ENCODE measurements at regions not wholly inside any gene's neighbourhood (a gene's known extent, or its start where the extent isn't known, plus 50 kb on each side); places are given as distances from the start of the nearest gene placed in this dataset.
"Not testable (repeated sequence)": the region's sequence is repeated elsewhere in the genome, so short reads cannot be mapped to it uniquely, and the experiment has no call there.

DNA sequence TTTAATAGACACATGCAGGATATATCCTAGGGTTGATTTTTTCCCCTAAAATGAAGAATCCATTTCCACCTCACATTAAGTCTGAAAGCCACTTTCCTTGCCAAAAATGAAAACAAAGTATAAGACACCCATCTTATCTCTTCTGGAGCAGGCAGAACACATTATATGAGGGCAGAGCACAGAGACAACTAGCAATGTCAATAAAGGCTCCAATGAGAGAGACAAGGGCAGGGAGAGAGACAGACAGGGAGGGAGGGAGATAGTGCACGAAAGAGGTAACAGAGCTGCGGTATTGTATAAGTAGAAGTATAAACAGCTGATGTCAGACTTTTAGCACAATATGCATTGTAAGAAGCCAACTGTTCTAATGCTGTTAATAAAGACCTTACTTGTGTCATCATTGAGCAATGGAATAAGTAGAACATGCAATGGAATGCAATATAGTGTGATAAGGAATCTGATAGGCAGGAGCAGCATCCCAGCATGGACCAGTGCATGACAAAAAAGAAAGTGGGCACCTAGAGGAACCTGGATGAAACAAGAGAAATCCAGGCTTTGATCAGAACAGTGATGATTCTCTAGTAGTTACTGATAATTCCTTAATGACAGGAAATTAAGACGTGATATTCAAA lies 150.6 kb upstream of the TCF4 start:
- Histone ChIP-seq H3K9ac (ENCODE audit: low read length in 2 of 2) (no peak overlapping the region), H3K9me3 (ENCODE audit: control insufficient read depth in 2 of 2, low read length in 2 of 2) (no peaks in the 10 kb centered on the region), H3K36me3 (ENCODE audit: control insufficient read depth in 2 of 2, insufficient read depth in 2 of 2, low read length in 2 of 2) (no peaks in the 10 kb centered on the region), H3K27me3 (ENCODE audit: control insufficient read depth in 1 of 2, insufficient read depth in 2 of 2, low read length in 2 of 2) (no peaks in the 10 kb centered on the region), H3K4me3 (ENCODE audit: low read length in 2 of 2) (no peak overlapping the region), H3K27ac (ENCODE audit: low read length) (no peak overlapping the region), H3K4me1 (ENCODE audit: control insufficient read depth, insufficient read depth, low read length) (no peaks in the 10 kb centered on the region)

DNA sequence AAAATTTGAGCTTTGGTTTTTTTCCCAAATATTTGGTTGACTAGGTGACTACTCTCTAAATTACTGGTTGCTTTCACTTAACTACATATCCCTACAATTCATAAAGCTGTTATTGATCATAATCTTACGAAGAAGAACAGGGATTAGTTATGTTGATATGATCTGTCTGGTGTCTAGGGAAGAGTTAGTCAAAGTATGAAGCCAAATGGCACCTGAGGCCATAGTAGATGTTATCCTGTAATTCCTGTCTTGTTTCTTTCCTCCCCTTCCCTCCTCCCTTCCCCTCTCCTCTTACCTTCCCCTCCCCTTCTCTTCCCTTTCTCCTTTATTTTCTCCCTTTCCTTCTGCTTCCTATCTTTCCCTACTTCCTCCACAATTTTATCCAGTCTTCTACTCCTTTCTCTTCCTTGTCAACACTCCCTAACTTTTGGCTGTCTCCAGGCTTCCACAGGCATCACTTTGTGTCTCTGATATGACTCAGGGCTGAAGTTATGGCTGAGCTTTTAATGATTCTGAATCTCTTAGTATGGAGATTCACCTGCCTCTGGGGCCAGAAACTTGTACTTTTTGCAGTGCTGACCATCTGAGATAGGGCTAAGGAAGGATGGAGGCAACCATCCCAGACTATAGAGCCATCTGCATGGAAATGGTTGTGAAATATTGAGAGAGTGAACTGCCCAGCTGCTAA lies 149.9 kb upstream of the TCF4 start:
- Histone ChIP-seq H3K27ac (ENCODE audit: low read length) (no peak overlapping the region), H3K4me3 (ENCODE audit: low read length in 2 of 2) (no peak overlapping the region), H3K9me3 (ENCODE audit: control insufficient read depth in 2 of 2, low read length in 2 of 2) (no peaks in the 10 kb centered on the region), H3K27me3 (ENCODE audit: control insufficient read depth in 1 of 2, insufficient read depth in 2 of 2, low read length in 2 of 2) (no peaks in the 10 kb centered on the region), H3K4me1 (ENCODE audit: control insufficient read depth, insufficient read depth, low read length) (no peaks in the 10 kb centered on the region), H3K9ac (ENCODE audit: low read length in 2 of 2) (no peak overlapping the region), H3K36me3 (ENCODE audit: control insufficient read depth in 2 of 2, insufficient read depth in 2 of 2, low read length in 2 of 2) (no peaks in the 10 kb centered on the region)

DNA sequence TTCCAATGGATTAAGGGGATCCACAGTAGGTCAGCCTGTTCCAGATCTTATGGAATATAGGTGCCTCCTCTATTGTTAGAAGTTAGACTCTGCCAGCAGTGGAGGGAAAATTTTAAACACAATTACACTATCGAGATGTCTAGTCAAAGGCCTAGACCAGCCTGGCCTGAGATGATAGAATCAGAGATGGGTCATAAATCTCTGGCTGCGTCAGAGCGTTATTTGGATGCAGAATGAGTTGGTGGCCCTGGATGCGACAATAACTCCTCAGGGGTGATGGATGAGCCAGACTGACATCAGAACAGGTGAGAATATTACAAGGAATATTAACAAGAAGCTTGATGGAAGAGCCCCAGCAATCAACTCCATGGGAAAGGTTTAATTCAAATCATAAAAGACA lies 149.3 kb upstream of the TCF4 start:
- Histone ChIP-seq H3K27me3 (ENCODE audit: control insufficient read depth in 1 of 2, insufficient read depth in 2 of 2, low read length in 2 of 2) (no peaks in the 10 kb centered on the region), H3K36me3 (ENCODE audit: control insufficient read depth in 2 of 2, insufficient read depth in 2 of 2, low read length in 2 of 2) (no peaks in the 10 kb centered on the region), H3K4me3 (ENCODE audit: low read length in 2 of 2) (no peak overlapping the region), H3K4me1 (ENCODE audit: control insufficient read depth, insufficient read depth, low read length) (no peaks in the 10 kb centered on the region), H3K9me3 (ENCODE audit: control insufficient read depth in 2 of 2, low read length in 2 of 2) (no peaks in the 10 kb centered on the region), H3K27ac (ENCODE audit: low read length) (no peak overlapping the region), H3K9ac (ENCODE audit: low read length in 2 of 2) (no peak overlapping the region)

DNA sequence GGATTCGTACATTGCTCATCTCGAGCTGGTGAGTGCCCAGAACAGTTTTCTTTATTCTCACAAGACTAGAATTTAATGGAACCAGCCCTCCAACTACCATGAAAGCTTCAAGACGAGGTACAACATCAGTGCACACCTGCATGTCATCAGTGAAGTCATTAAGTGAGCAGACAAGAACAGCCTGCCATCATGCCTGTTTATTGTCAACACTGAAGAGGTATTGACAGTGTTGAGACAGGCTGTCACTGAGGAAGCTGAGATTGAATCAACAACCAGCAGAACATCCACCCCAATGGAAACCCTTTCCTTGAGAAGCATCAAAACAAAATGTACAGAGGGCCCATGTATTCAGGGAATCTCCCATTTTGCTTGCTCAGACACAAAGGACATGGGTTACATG lies 148.0 kb upstream of the TCF4 start:
- no peaks in the 10 kb centered on the region for H3K27me3 ChIP-seq (ENCODE audit: control insufficient read depth in 1 of 2, insufficient read depth in 2 of 2, low read length in 2 of 2)
- H3K27ac ChIP-seq (ENCODE audit: low read length) = no peak overlapping the region
- no peak overlapping the region for H3K4me3 ChIP-seq (ENCODE audit: low read length in 2 of 2)
- H3K4me1 ChIP-seq (ENCODE audit: control insufficient read depth, insufficient read depth, low read length) = no peaks in the 10 kb centered on the region
- no peak overlapping the region for H3K9ac ChIP-seq (ENCODE audit: low read length in 2 of 2)
- no peaks in the 10 kb centered on the region for H3K9me3 ChIP-seq (ENCODE audit: control insufficient read depth in 2 of 2, low read length in 2 of 2)
- no peaks in the 10 kb centered on the region for H3K36me3 ChIP-seq (ENCODE audit: control insufficient read depth in 2 of 2, insufficient read depth in 2 of 2, low read length in 2 of 2)

DNA sequence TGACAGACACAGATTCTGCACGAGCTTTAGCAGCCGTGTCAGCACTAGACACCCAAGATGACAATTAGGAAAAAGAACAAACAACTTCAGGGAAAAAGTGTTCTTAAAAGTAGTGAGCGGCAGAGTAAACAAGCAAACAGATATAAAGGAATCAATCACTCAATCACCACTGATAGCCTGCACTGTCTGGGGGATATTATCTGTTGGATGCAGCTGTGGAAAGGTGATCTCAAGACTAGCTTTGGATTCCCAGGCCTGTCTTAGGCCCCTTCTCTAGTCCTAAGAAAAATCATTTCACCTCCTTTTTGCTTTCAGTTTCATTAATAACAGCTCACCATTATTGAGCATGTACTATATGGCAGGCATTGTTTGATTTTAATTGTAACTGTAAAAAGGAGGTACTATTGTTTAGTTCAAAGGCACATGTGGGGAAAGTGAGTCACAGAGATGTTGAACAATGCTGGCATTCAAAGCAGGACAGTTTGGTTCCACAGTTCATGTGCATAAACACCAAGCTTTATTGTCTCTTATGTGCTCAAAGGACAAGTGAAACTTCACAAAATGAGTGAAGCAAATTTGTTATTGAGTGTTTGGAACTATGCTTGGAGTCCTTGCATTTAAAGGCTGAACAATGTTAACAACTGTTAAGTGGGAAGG lies 147.3 kb upstream of the TCF4 start:
- Histone ChIP-seq H3K27ac (ENCODE audit: low read length) (no peak overlapping the region), H3K4me3 (ENCODE audit: low read length in 2 of 2) (no peak overlapping the region), H3K9ac (ENCODE audit: low read length in 2 of 2) (no peak overlapping the region), H3K36me3 (ENCODE audit: control insufficient read depth in 2 of 2, insufficient read depth in 2 of 2, low read length in 2 of 2) (no peaks in the 10 kb centered on the region), H3K9me3 (ENCODE audit: control insufficient read depth in 2 of 2, low read length in 2 of 2) (no peaks in the 10 kb centered on the region), H3K27me3 (ENCODE audit: control insufficient read depth in 1 of 2, insufficient read depth in 2 of 2, low read length in 2 of 2) (no peaks in the 10 kb centered on the region), H3K4me1 (ENCODE audit: control insufficient read depth, insufficient read depth, low read length) (no peaks in the 10 kb centered on the region)

DNA sequence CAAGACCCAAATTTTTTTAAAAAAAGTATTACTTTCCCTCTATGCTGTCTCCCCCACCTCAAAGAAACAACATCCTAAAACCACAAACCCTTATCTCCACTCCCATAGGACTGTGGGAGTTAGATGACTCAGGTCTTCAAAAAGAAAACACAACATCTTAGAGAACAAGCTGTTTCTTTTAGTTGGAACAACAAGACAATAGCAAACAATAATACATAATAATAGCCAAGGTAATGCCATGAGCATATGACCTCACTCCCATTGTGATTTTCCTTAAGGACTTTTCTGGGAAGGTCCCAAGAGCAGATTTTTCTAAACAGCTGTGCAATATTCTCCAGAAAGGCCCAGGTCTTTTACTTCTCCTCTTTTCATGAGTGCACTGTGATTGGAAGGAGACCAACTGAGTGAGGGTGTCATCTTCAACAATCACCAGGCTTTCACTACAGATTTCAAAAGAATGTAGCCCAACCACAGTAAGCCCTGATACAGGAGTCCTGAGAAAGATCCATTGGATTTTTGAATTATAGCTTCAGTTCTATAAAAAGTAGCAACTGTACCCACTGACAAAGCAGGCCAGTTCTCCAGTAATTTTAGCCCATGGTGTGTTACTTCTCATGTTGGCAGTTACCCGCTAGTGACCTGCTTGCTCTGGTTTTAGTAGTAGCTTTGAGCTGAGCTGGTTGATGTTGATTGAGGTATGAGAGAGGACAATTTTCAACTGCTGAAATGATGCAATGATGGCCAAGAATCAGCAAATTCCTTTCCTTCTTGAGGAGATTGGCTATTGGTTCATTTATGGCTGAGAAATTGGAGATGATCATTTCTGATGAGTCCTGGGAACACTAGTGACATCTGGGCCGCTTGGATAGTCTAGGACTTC lies 144.5 kb upstream of the TCF4 start:
- Histone ChIP-seq H3K9me3 (ENCODE audit: control insufficient read depth in 2 of 2, low read length in 2 of 2) (no peaks in the 10 kb centered on the region), H3K4me1 (ENCODE audit: control insufficient read depth, insufficient read depth, low read length) (no peaks in the 10 kb centered on the region), H3K9ac (ENCODE audit: low read length in 2 of 2) (no peak overlapping the region), H3K36me3 (ENCODE audit: control insufficient read depth in 2 of 2, insufficient read depth in 2 of 2, low read length in 2 of 2) (no peaks in the 10 kb centered on the region), H3K27me3 (ENCODE audit: control insufficient read depth in 1 of 2, insufficient read depth in 2 of 2, low read length in 2 of 2) (no peaks in the 10 kb centered on the region), H3K27ac (ENCODE audit: low read length) (no peak overlapping the region), H3K4me3 (ENCODE audit: low read length in 2 of 2) (no peak overlapping the region)

DNA sequence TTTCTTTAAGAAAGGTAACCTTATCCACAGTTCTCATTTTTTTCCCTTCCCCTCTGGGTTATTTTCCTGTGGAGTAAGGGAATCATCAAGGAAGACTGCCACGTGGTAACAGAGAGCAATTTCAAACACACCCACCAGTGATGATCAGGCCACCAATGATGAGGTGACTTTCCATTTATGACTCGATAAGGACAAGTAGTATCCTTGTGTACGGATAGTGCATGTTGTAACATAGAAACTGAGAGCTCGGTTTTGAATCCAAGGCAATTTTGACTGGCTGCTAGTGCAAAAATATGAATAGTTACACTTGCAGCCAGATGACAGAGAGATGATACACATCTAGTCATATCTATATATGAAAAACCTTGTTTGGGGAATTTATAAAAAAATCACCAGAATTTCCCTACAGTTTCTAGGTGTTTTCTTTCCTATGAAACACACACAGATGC lies 143.6 kb upstream of the TCF4 start:
- no peak overlapping the region for H3K27ac ChIP-seq (ENCODE audit: low read length)
- no peaks in the 10 kb centered on the region for H3K27me3 ChIP-seq (ENCODE audit: control insufficient read depth in 1 of 2, insufficient read depth in 2 of 2, low read length in 2 of 2)
- no peaks in the 10 kb centered on the region for H3K36me3 ChIP-seq (ENCODE audit: control insufficient read depth in 2 of 2, insufficient read depth in 2 of 2, low read length in 2 of 2)
- no peak overlapping the region for H3K4me3 ChIP-seq (ENCODE audit: low read length in 2 of 2)
- no peak overlapping the region for H3K9ac ChIP-seq (ENCODE audit: low read length in 2 of 2)
- no peaks in the 10 kb centered on the region for H3K4me1 ChIP-seq (ENCODE audit: control insufficient read depth, insufficient read depth, low read length)
- H3K9me3 ChIP-seq (ENCODE audit: control insufficient read depth in 2 of 2, low read length in 2 of 2) = no peaks in the 10 kb centered on the region

DNA sequence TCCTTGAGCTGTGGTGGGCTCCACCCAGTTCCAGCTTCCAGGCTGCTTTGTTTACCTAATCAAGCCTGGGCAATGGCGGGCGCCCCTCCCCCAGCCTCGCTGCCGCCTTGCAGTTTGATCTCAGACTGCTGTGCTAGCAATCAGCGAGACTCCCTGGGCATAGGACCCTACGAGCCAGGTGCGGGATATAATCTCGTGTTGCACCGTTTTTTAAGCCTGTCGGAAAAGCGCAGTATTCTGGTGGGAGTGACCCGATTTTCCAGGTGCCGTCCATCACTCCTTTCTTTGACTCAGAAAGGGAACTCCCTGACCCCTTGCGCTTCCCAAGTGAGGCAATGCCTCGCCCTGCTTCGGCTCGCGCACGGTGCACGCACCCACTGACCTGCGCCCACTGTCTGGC lies 133.0 kb upstream of the TCF4 start:
- not testable (repeated sequence) for H3K4me1 ChIP-seq (ENCODE audit: control insufficient read depth, insufficient read depth, low read length); H3K9me3 ChIP-seq (ENCODE audit: control insufficient read depth in 2 of 2, low read length in 2 of 2); H3K9ac ChIP-seq (ENCODE audit: low read length in 2 of 2); H3K27ac ChIP-seq (ENCODE audit: low read length); H3K36me3 ChIP-seq (ENCODE audit: control insufficient read depth in 2 of 2, insufficient read depth in 2 of 2, low read length in 2 of 2); H3K4me3 ChIP-seq (ENCODE audit: low read length in 2 of 2); H3K27me3 ChIP-seq (ENCODE audit: control insufficient read depth in 1 of 2, insufficient read depth in 2 of 2, low read length in 2 of 2)

DNA sequence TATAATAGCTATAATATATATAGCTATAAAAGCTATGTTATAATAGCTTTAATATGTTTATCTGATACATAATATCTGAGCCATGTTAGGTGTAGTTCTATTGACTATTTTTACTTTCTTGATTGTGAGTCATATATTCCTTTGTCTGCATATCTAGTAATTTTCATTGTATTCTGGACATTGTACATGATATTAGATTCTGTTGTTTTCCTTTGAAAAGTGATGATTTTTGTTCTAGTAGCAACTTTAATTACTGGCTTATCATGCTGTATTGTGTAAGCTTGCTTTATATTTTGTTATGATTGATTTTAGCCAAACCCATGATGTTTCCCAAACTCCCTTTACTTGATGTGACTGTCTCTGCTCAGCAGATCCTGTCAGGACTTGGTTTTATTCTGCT lies 125.7 kb upstream of the TCF4 start:
- Histone ChIP-seq H3K36me3 (ENCODE audit: control insufficient read depth in 2 of 2, insufficient read depth in 2 of 2, low read length in 2 of 2) (no peaks in the 10 kb centered on the region), H3K27me3 (ENCODE audit: control insufficient read depth in 1 of 2, insufficient read depth in 2 of 2, low read length in 2 of 2) (no peaks in the 10 kb centered on the region), H3K4me3 (ENCODE audit: low read length in 2 of 2) (no peak overlapping the region), H3K9ac (ENCODE audit: low read length in 2 of 2) (no peak overlapping the region), H3K27ac (ENCODE audit: low read length) (no peak overlapping the region), H3K4me1 (ENCODE audit: control insufficient read depth, insufficient read depth, low read length) (no peaks in the 10 kb centered on the region), H3K9me3 (ENCODE audit: control insufficient read depth in 2 of 2, low read length in 2 of 2) (peaks cover 3 to 6% of the 10 kb centered on the region in 2 donors)

DNA sequence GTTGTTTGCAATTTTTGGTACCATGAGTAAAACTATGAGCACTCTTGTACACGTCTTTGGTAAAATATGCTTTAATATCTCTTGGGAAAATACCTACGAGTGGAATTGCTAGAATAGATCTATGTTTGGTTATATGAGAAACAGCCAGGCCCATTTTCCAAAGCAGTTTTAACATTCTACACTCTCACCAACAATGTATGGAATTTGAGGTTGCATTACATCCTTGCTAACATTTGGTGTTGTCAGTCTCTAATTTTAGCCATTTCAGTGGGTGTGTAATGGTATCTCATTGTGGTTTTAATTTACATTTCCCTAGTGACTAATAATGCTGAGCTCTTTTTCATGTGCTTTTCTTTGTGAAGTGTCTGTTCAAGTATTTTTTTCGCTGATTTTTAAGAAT lies 118.9 kb upstream of the TCF4 start:
- Histone ChIP-seq H3K4me3 (ENCODE audit: low read length in 2 of 2) (no peak overlapping the region), H3K36me3 (ENCODE audit: control insufficient read depth in 2 of 2, insufficient read depth in 2 of 2, low read length in 2 of 2) (no peaks in the 10 kb centered on the region), H3K27me3 (ENCODE audit: control insufficient read depth in 1 of 2, insufficient read depth in 2 of 2, low read length in 2 of 2) (no peaks in the 10 kb centered on the region), H3K9ac (ENCODE audit: low read length in 2 of 2) (no peak overlapping the region), H3K9me3 (ENCODE audit: control insufficient read depth in 2 of 2, low read length in 2 of 2) (peaks cover 0 to 6% of the 10 kb centered on the region in 2 donors), H3K27ac (ENCODE audit: low read length) (no peak overlapping the region), H3K4me1 (ENCODE audit: control insufficient read depth, insufficient read depth, low read length) (no peaks in the 10 kb centered on the region)

Measured in stomach smooth muscle (tissue), 2 donors.